ENCODE measurements at regions not wholly inside any gene's neighbourhood (a gene's known extent, or its start where the extent isn't known, plus 50 kb on each side); places are given as distances from the start of the nearest gene placed in this dataset.
"Not testable (repeated sequence)": the region's sequence is repeated elsewhere in the genome, so short reads cannot be mapped to it uniquely, and the experiment has no call there.

DNA sequence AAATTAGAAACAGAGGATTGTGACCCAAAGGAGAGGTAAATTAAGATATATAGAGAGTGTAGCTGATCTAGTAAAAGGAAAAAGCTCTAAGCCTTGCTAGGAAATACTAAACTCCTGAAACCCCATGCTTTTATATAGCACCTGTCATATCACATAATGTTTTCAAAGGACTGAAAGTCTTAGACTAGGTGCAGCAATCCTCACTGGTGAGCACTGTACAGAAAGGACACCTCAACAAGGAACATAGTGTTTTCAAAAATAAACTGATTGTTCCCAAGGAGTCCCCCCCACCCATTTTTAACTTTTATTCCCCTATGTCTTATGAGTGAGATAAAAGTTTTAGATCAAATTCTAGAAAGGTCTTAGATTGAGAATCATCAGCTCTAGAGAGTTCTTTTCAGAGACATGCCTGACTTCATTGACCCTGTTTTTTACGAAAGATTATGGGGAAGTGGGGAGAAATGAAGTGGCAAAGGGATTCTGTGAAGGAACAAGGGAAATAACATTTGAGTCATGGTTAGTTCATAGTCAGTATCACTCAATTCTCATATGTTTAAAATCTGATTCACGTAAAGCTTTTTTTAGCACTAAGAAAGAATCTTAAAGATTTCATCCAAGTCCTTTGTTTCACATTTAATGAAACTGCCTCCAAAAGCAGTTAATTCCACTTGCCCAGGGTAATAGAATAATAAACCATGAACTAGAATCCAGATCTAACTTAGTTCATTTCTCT lies 166.4 kb downstream of the CYB561 start:
- POLR2A ChIA-PET, result no interaction called here
- CTCF ChIA-PET, result no interaction called here
- DNase-seq (ENCODE audit: extremely low spot score), result no peak
- TF ChIP-seq CTBP1 (IDR thresholded peaks at IDR 0.05; ENCODE audit: borderline replicate concordance), result no peak
- TF ChIP-seq L3MBTL2 (conservative IDR thresholded peaks at IDR 0.05), result no peak
- no peak for TF ChIP-seq BHLHE40 (IDR thresholded peaks at IDR 0.05; ENCODE audit: borderline replicate concordance)
- no peak for TF ChIP-seq TARDBP (IDR thresholded peaks at IDR 0.05)
- TF ChIP-seq SUZ12 (IDR thresholded peaks at IDR 0.05), result no peak
- TF ChIP-seq ARNT (IDR thresholded peaks at IDR 0.05), result no peak
- TF ChIP-seq ZNF384 (IDR thresholded peaks at IDR 0.05), result no peak
- TF ChIP-seq SP1 (IDR thresholded peaks at IDR 0.05), result no peak
- TF ChIP-seq FOXK2 (IDR thresholded peaks at IDR 0.05), result no peak
- TF ChIP-seq, protein P1, sequence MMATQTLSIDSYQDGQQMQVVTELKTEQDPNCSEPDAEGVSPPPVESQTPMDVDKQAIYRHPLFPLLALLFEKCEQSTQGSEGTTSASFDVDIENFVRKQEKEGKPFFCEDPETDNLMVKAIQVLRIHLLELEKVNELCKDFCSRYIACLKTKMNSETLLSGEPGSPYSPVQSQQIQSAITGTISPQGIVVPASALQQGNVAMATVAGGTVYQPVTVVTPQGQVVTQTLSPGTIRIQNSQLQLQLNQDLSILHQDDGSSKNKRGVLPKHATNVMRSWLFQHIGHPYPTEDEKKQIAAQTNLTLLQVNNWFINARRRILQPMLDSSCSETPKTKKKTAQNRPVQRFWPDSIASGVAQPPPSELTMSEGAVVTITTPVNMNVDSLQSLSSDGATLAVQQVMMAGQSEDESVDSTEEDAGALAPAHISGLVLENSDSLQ (IDR thresholded peaks at IDR 0.05), result no peak
- TF ChIP-seq LEF1 (IDR thresholded peaks at IDR 0.05; ENCODE audit: borderline replicate concordance), result no peak
- TF ChIP-seq HDGF (IDR thresholded peaks at IDR 0.05; ENCODE audit: borderline replicate concordance), result no peak
- no peak for TF ChIP-seq FOXA1 (IDR thresholded peaks at IDR 0.05)
- no peak for TF ChIP-seq FOXM1 (IDR thresholded peaks at IDR 0.05; ENCODE audit: borderline replicate concordance)
- no peak for TF ChIP-seq ELF4 (IDR thresholded peaks at IDR 0.05)
- no peak for TF ChIP-seq NFRKB (IDR thresholded peaks at IDR 0.05)

GRCh38 chr17:63282455-63282854 lies 163.7 kb downstream of the CYB561 start:
- ChIA-PET POLR2A (no interaction called here), CTCF (no interaction called here)
- no peak for DNase-seq (ENCODE audit: extremely low spot score)
- no peak for TF ChIP-seq L3MBTL2 (conservative IDR thresholded peaks at IDR 0.05)
- TF ChIP-seq TARDBP (IDR thresholded peaks at IDR 0.05), result no peak
- no peak for TF ChIP-seq NFRKB (IDR thresholded peaks at IDR 0.05)
- no peak for TF ChIP-seq SP1 (IDR thresholded peaks at IDR 0.05)
- no peak for TF ChIP-seq SUZ12 (IDR thresholded peaks at IDR 0.05)
- TF ChIP-seq, protein P1 (IDR thresholded peaks at IDR 0.05), result no peak
- TF ChIP-seq BHLHE40 (IDR thresholded peaks at IDR 0.05; ENCODE audit: borderline replicate concordance), result no peak
- TF ChIP-seq ZNF384 (IDR thresholded peaks at IDR 0.05), result no peak
- no peak for TF ChIP-seq HDGF (IDR thresholded peaks at IDR 0.05; ENCODE audit: borderline replicate concordance)
- no peak for TF ChIP-seq FOXK2 (IDR thresholded peaks at IDR 0.05)

DNA sequence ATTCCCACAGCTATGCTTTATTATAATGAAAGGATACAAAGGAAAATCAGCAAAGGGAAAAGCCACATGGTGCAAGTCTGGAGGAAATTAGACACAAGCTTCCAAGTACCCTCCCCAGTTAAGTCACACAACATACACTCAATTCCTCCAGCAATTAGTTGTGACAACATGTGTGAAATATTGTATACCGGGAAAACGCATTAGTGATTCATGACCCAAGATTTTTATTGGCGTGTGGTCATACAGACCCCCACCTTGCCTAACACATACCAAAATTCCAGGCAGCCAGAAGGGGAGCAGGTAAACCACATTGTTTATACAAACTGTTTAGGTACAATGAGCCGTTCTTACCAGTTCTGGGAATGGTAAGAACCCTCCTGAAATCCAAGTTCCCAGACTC lies 160.6 kb downstream of the CYB561 start:
- ChIA-PET POLR2A (no interaction called here), CTCF (interaction anchor here (1.0 kb wide), 1 partner anchor 10 kb away, joined by 3 read pairs; no protein-coding TSS in a partner anchor)
- DNase-seq (ENCODE audit: extremely low spot score), result no peak
- no peak for TF ChIP-seq BHLHE40 (IDR thresholded peaks at IDR 0.05; ENCODE audit: borderline replicate concordance)
- TF ChIP-seq L3MBTL2 (conservative IDR thresholded peaks at IDR 0.05), result no peak
- no peak for TF ChIP-seq HDGF (IDR thresholded peaks at IDR 0.05; ENCODE audit: borderline replicate concordance)
- TF ChIP-seq ELF4 (IDR thresholded peaks at IDR 0.05), result no peak
- TF ChIP-seq ZNF384 (IDR thresholded peaks at IDR 0.05), result no peak
- TF ChIP-seq SUZ12 (IDR thresholded peaks at IDR 0.05), result no peak
- no peak for TF ChIP-seq ARNT (IDR thresholded peaks at IDR 0.05)
- TF ChIP-seq FOXA1 (IDR thresholded peaks at IDR 0.05), result no peak
- TF ChIP-seq CTBP1 (IDR thresholded peaks at IDR 0.05; ENCODE audit: borderline replicate concordance), result no peak
- TF ChIP-seq NFRKB (IDR thresholded peaks at IDR 0.05), result no peak
- no peak for TF ChIP-seq TARDBP (IDR thresholded peaks at IDR 0.05)
- no peak for TF ChIP-seq SP1 (IDR thresholded peaks at IDR 0.05)
- TF ChIP-seq LEF1 (IDR thresholded peaks at IDR 0.05; ENCODE audit: borderline replicate concordance), result no peak
- no peak for TF ChIP-seq FOXK2 (IDR thresholded peaks at IDR 0.05)
- TF ChIP-seq, protein P1 (IDR thresholded peaks at IDR 0.05), result no peak
- no peak for TF ChIP-seq FOXM1 (IDR thresholded peaks at IDR 0.05; ENCODE audit: borderline replicate concordance)

GRCh38 chr17:63286254-63286653 lies 159.9 kb downstream of the CYB561 start:
- no peak for DNase-seq (ENCODE audit: extremely low spot score)
- POLR2A ChIA-PET, result no interaction called here
- no peak for TF ChIP-seq TARDBP (IDR thresholded peaks at IDR 0.05)
- TF ChIP-seq HDGF (IDR thresholded peaks at IDR 0.05; ENCODE audit: borderline replicate concordance), result no peak
- no peak for TF ChIP-seq ZNF384 (IDR thresholded peaks at IDR 0.05)
- TF ChIP-seq BHLHE40 (IDR thresholded peaks at IDR 0.05; ENCODE audit: borderline replicate concordance), result no peak
- TF ChIP-seq FOXA1 (IDR thresholded peaks at IDR 0.05), result no peak
- TF ChIP-seq L3MBTL2 (conservative IDR thresholded peaks at IDR 0.05), result no peak
- TF ChIP-seq SUZ12 (IDR thresholded peaks at IDR 0.05), result no peak
- no peak for TF ChIP-seq FOXM1 (IDR thresholded peaks at IDR 0.05; ENCODE audit: borderline replicate concordance)
- TF ChIP-seq LEF1 (IDR thresholded peaks at IDR 0.05; ENCODE audit: borderline replicate concordance), result no peak
- TF ChIP-seq, protein P1 (IDR thresholded peaks at IDR 0.05), result no peak
- TF ChIP-seq ELF4 (IDR thresholded peaks at IDR 0.05), result no peak
- TF ChIP-seq ARNT (IDR thresholded peaks at IDR 0.05), result no peak
- TF ChIP-seq CTBP1 (IDR thresholded peaks at IDR 0.05; ENCODE audit: borderline replicate concordance), result no peak
- TF ChIP-seq FOXK2 (IDR thresholded peaks at IDR 0.05), result no peak
- no peak for TF ChIP-seq SP1 (IDR thresholded peaks at IDR 0.05)
- TF ChIP-seq NFRKB (IDR thresholded peaks at IDR 0.05), result no peak
- CTCF ChIA-PET, result no interaction called here

GRCh38 chr17:63287006-63287405 lies 159.1 kb downstream of the CYB561 start:
- DNase-seq (ENCODE audit: extremely low spot score); POLR2A ChIA-PET; CTCF ChIA-PET: not testable (repeated sequence)

Measured in HEK293T (cell line).